ENCODE measurements at regions not wholly inside any gene's neighbourhood (a gene's known extent, or its start where the extent isn't known, plus 50 kb on each side); places are given as distances from the start of the nearest gene placed in this dataset.

DNA sequence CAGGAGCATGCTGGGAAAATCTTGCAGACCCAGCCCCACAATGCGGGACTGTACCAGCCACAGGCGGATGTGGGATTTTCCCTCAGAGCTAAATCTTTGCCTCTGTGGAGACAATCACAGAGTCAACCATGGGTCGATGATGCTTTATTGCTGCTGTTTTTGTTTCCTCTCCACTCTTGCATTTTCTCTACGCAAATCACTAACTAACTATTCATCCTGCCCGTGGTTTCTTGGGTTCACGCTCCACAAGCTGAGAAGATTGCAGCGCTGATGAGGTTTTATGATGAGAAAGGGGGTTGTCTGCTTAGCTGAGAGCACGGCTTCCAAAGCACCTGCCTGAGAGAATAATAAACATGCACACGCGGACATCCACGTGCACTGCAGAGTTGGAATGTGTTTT, 500.2 kb upstream of the ADAMTS16 start:
- no peaks in the 10 kb centered on the region for H3K36me3 ChIP-seq (ENCODE audit: insufficient read depth, low read length)
- TF ChIP-seq EZH2 (IDR thresholded peaks at IDR 0.05; ENCODE audit: insufficient read depth, low read length): no peak
- TF ChIP-seq, protein P1, sequence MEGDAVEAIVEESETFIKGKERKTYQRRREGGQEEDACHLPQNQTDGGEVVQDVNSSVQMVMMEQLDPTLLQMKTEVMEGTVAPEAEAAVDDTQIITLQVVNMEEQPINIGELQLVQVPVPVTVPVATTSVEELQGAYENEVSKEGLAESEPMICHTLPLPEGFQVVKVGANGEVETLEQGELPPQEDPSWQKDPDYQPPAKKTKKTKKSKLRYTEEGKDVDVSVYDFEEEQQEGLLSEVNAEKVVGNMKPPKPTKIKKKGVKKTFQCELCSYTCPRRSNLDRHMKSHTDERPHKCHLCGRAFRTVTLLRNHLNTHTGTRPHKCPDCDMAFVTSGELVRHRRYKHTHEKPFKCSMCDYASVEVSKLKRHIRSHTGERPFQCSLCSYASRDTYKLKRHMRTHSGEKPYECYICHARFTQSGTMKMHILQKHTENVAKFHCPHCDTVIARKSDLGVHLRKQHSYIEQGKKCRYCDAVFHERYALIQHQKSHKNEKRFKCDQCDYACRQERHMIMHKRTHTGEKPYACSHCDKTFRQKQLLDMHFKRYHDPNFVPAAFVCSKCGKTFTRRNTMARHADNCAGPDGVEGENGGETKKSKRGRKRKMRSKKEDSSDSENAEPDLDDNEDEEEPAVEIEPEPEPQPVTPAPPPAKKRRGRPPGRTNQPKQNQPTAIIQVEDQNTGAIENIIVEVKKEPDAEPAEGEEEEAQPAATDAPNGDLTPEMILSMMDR (IDR thresholded peaks at IDR 0.05; ENCODE audit: insufficient read depth, low read depth, low read length): no peak
- Mint-ChIP-seq H3K27ac (ENCODE audit: unreplicated experiment) (no peak overlapping the region), H3K4me1 (ENCODE audit: low read depth, unreplicated experiment) (peaks cover 3% of the 10 kb centered on the region), H3K27me3 (ENCODE audit: low read depth, unreplicated experiment) (no peaks in the 10 kb centered on the region), H3K36me3 (ENCODE audit: low read depth, unreplicated experiment) (no peaks in the 10 kb centered on the region), H3K9me3 (ENCODE audit: unreplicated experiment) (peaks cover 1% of the 10 kb centered on the region), H3K4me3 (ENCODE audit: unreplicated experiment) (no peak overlapping the region)
- DNase-seq (ENCODE audit: low read depth) (no peak), FAIRE-seq (no peak)
- no peak overlapping the region for H3K4me3 ChIP-seq (ENCODE audit: insufficient read depth, low read depth, low read length)
- no peaks in the 10 kb centered on the region for H4K20me1 ChIP-seq (ENCODE audit: insufficient read depth, low read length)
- no peak overlapping the region for H3K9ac ChIP-seq (ENCODE audit: low read length)
- no peak overlapping the region for H3K27ac ChIP-seq (ENCODE audit: low read depth, low read length)
- H3K9me3 ChIP-seq (ENCODE audit: insufficient read depth, low read depth, low read length): no peaks in the 10 kb centered on the region
- no peak overlapping the region for H3K4me2 ChIP-seq (ENCODE audit: low read length)
- no peak overlapping the region for H2AFZ ChIP-seq (ENCODE audit: low read depth, low read length)
- H3K27me3 ChIP-seq (ENCODE audit: insufficient read depth, low read length): no peaks in the 10 kb centered on the region
- no peaks in the 10 kb centered on the region for H3K79me2 ChIP-seq (ENCODE audit: insufficient read depth, low read length)
- no peaks in the 10 kb centered on the region for H3K4me1 ChIP-seq (ENCODE audit: insufficient read depth, low read length)

DNA sequence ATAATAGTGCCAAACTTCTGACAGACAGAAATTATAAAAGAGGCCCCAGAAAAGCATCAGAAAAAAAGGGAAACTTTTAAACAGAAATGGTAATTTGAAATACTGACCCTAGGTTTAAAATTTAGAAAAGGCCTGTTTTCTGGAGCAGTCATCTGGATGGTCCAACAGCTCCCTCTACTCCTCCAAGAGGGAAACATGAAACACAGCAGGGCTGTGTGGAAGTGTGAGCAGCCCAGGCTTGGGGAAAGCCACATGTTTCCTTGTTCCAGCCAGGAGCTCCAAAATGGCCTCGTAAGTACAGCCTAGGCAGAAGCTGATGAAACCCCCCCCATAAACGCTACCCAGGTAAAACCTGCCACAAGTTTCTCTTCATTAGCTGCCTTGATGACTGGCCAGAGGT, 499.3 kb upstream of the ADAMTS16 start:
- Histone ChIP-seq H3K9me3 (ENCODE audit: insufficient read depth, low read depth, low read length) (no peaks in the 10 kb centered on the region), H2AFZ (ENCODE audit: low read depth, low read length) (no peak overlapping the region), H3K9ac (ENCODE audit: low read length) (no peak overlapping the region), H4K20me1 (ENCODE audit: insufficient read depth, low read length) (no peaks in the 10 kb centered on the region), H3K4me2 (ENCODE audit: low read length) (no peak overlapping the region), H3K4me3 (ENCODE audit: insufficient read depth, low read depth, low read length) (no peak overlapping the region), H3K79me2 (ENCODE audit: insufficient read depth, low read length) (no peaks in the 10 kb centered on the region), H3K4me1 (ENCODE audit: insufficient read depth, low read length) (no peaks in the 10 kb centered on the region), H3K27me3 (ENCODE audit: insufficient read depth, low read length) (no peaks in the 10 kb centered on the region), H3K27ac (ENCODE audit: low read depth, low read length) (no peak overlapping the region), H3K36me3 (ENCODE audit: insufficient read depth, low read length) (no peaks in the 10 kb centered on the region)
- DNase-seq (ENCODE audit: low read depth) (peak; percentile 28), FAIRE-seq (no peak)
- Mint-ChIP-seq H3K36me3 (ENCODE audit: low read depth, unreplicated experiment) (no peaks in the 10 kb centered on the region), H3K9me3 (ENCODE audit: unreplicated experiment) (peaks cover 1% of the 10 kb centered on the region), H3K4me3 (ENCODE audit: unreplicated experiment) (no peak overlapping the region), H3K27ac (ENCODE audit: unreplicated experiment) (no peak overlapping the region), H3K27me3 (ENCODE audit: low read depth, unreplicated experiment) (no peaks in the 10 kb centered on the region), H3K4me1 (ENCODE audit: low read depth, unreplicated experiment) (peaks cover 3% of the 10 kb centered on the region)
- no peak for TF ChIP-seq EZH2 (IDR thresholded peaks at IDR 0.05; ENCODE audit: insufficient read depth, low read length)
- TF ChIP-seq, protein P1 (IDR thresholded peaks at IDR 0.05; ENCODE audit: insufficient read depth, low read depth, low read length): peak; percentile 17

DNA sequence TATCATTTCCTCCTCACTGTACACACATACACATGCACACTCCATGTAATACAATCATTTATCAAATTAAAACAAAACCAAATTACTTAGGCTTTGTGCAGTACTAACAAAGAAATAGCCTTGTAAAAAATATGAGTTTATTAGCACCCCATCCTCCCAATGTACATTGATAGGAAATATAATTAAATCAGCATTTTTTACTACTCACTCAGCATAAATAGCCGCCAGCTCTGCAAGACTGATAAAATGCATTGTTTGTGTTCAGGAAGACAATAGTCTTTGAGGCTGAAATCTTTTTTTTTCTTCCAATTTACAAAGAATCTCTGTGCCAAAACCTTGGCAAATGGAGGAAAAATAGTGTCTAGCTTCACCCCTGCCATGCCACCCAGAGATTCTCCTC, 497.6 kb upstream of the ADAMTS16 start:
- H3K4me3 ChIP-seq (ENCODE audit: insufficient read depth, low read depth, low read length): no peak overlapping the region
- no peak overlapping the region for H3K27ac ChIP-seq (ENCODE audit: low read depth, low read length)
- H4K20me1 ChIP-seq (ENCODE audit: insufficient read depth, low read length): no peaks in the 10 kb centered on the region
- no peaks in the 10 kb centered on the region for H3K4me1 ChIP-seq (ENCODE audit: insufficient read depth, low read length)
- H3K4me2 ChIP-seq (ENCODE audit: low read length): no peak overlapping the region
- TF ChIP-seq EZH2 (IDR thresholded peaks at IDR 0.05; ENCODE audit: insufficient read depth, low read length): no peak
- TF ChIP-seq, protein P1 (IDR thresholded peaks at IDR 0.05; ENCODE audit: insufficient read depth, low read depth, low read length): no peak
- FAIRE-seq: no peak
- H3K36me3 ChIP-seq (ENCODE audit: insufficient read depth, low read length): no peaks in the 10 kb centered on the region
- no peak overlapping the region for H2AFZ ChIP-seq (ENCODE audit: low read depth, low read length)
- Mint-ChIP-seq H3K36me3 (ENCODE audit: low read depth, unreplicated experiment) (no peaks in the 10 kb centered on the region), H3K4me1 (ENCODE audit: low read depth, unreplicated experiment) (peaks cover 3% of the 10 kb centered on the region), H3K4me3 (ENCODE audit: unreplicated experiment) (no peak overlapping the region), H3K27ac (ENCODE audit: unreplicated experiment) (no peak overlapping the region), H3K9me3 (ENCODE audit: unreplicated experiment) (peaks cover 1% of the 10 kb centered on the region), H3K27me3 (ENCODE audit: low read depth, unreplicated experiment) (no peaks in the 10 kb centered on the region)
- no peaks in the 10 kb centered on the region for H3K9me3 ChIP-seq (ENCODE audit: insufficient read depth, low read depth, low read length)
- DNase-seq (ENCODE audit: low read depth): no peak
- H3K79me2 ChIP-seq (ENCODE audit: insufficient read depth, low read length): no peaks in the 10 kb centered on the region
- H3K27me3 ChIP-seq (ENCODE audit: insufficient read depth, low read length): no peaks in the 10 kb centered on the region
- H3K9ac ChIP-seq (ENCODE audit: low read length): no peak overlapping the region
